SK-N-SH (cell line): ENCODE measurements at regions not wholly inside any gene's neighbourhood (a gene's known extent, or its start where the extent isn't known, plus 50 kb on each side); places are given as distances from the start of the nearest gene placed in this dataset.

ENCODE experiments used
- CTCF ChIA-PET: fragments of 300-600, 350-600 bp; formaldehyde crosslinking; extraction: SDS; loops from one replicate; lab custom pipeline; 2021; lab: Yijun Ruan, JAX
- POLR2A ChIA-PET: fragments of 350-600 bp; sonication (Branson Sonifier 250); formaldehyde crosslinking; extraction: SDS; loops from one replicate; lab custom pipeline; 2020; ENCODE audit warnings: antibody characterized with exemption, inconsistent platforms; lab: Yijun Ruan, JAX
- DNase-seq: peaks from one replicate; pipeline ENCODE4 v3.0.0; 2012
- H2AFZ ChIP-seq: fragments of 200-600 bp; sonication (generic); 2 replicates; pipeline ENCODE4 v1.8.1; 2016; ENCODE audit warnings: antibody characterized with exemption, mild to moderate bottlenecking, low read depth
- H3F3A ChIP-seq: fragments of 200-600 bp; sonication (generic); replicated peaks from 2 replicates; pipeline ENCODE3; 2016; ENCODE audit warnings: antibody characterized with exemption, mild to moderate bottlenecking; ENCODE audit not compliant: insufficient read depth
- H3K27ac ChIP-seq, 2 experiments: fragments of 200-500 bp in 1 of 2; fragments of 200-600 bp in 1 of 2; sonication (Bioruptor generic) in 1 of 2; sonication (generic), shearing (Covaris generic) in 1 of 2; 2 replicates each; pipeline versions ENCODE4 v1.5.1 to v1.6.1; 2014 to 2016; ENCODE audit warnings: low read depth in 2 of 2, inconsistent platforms in 1 of 2, low read length in 1 of 2, mild to moderate bottlenecking in 1 of 2, mixed read lengths in 1 of 2
- H3K27me3 ChIP-seq: fragments of 200-600 bp; sonication (generic), shearing (Covaris generic); 2 replicates; pipeline ENCODE4 v1.6.1; 2016; ENCODE audit warnings: mixed run types; ENCODE audit not compliant: insufficient read depth
- H3K36me3 ChIP-seq, 2 experiments: fragments of 200-500 bp in 1 of 2; fragments of 200-600 bp in 1 of 2; sonication (Bioruptor generic) in 1 of 2; sonication (generic) in 1 of 2; replicated peaks in 1 of 2; 2 replicates each; pipeline versions ENCODE3 to v1.5.1; 2014 to 2016; ENCODE audit warnings: low read length in 1 of 2, mild to moderate bottlenecking in 1 of 2; ENCODE audit not compliant: insufficient read depth in 2 of 2, control insufficient read depth in 1 of 2
- H3K4me1 ChIP-seq, 2 experiments: fragments of 200-500 bp in 1 of 2; fragments of 200-600 bp in 1 of 2; sonication (Bioruptor generic) in 1 of 2; sonication (generic), shearing (Covaris generic) in 1 of 2; 2 replicates each; pipeline versions ENCODE4 v1.5.1 to v1.6.1; 2014 to 2016; ENCODE audit warnings: low read depth in 1 of 2, low read length in 1 of 2, mixed run types in 1 of 2; ENCODE audit not compliant: insufficient read depth in 2 of 2, control insufficient read depth in 1 of 2
- H3K4me2 ChIP-seq: fragments of 200-600 bp; sonication (generic), shearing (Covaris generic); 2 replicates; pipeline ENCODE4 v1.6.1; 2017; ENCODE audit warnings: mixed run types
- H3K4me3 ChIP-seq, 2 experiments: fragments of 200-500 bp in 1 of 2; fragments of 200-600 bp in 1 of 2; sonication (Bioruptor generic) in 1 of 2; sonication (generic), shearing (Covaris generic) in 1 of 2; 2 replicates each; pipeline versions ENCODE4 v1.5.1 to v1.8.1; 2014 to 2016; ENCODE audit warnings: low read depth in 2 of 2, inconsistent platforms in 1 of 2, low read length in 1 of 2, mild to moderate bottlenecking in 1 of 2, mixed read lengths in 1 of 2, moderate library complexity in 1 of 2
- H3K79me2 ChIP-seq: fragments of 200-600 bp; sonication (generic); 2 replicates; pipeline ENCODE4 v1.8.1; 2017; ENCODE audit warnings: mild to moderate bottlenecking; ENCODE audit not compliant: insufficient read depth
- H3K9ac ChIP-seq: fragments of 200-600 bp; sonication (generic); 2 replicates; pipeline ENCODE4 v1.6.1; 2017; ENCODE audit warnings: mixed run types
- H3K9me2 ChIP-seq: fragments of 200-600 bp; sonication (generic); 2 replicates; pipeline ENCODE4 v1.6.1; 2017; ENCODE audit warnings: mixed run types
- H3K9me3 ChIP-seq: fragments of 200-600 bp; sonication (generic); 2 replicates; pipeline ENCODE4 v1.6.1; 2017; ENCODE audit warnings: mixed run types, mild to moderate bottlenecking, moderate library complexity
- H4K20me1 ChIP-seq: fragments of 200-600 bp; sonication (generic); 2 replicates; pipeline ENCODE4 v1.6.1; 2017; ENCODE audit warnings: mild to moderate bottlenecking, mixed run types; ENCODE audit not compliant: insufficient read depth
- CTCF ChIP-seq: fragments of 200-600 bp; sonication (generic); IDR thresholded peaks from 2 replicates; pipeline ENCODE4 v1.6.1; 2017; ENCODE audit warnings: antibody characterized with exemption, mild to moderate bottlenecking, moderate library complexity
- EP300 ChIP-seq, 2 experiments: IDR thresholded peaks; 2 replicates each; pipeline versions ENCODE4 v1.4.0 to v1.6.1; 2012; ENCODE audit warnings: borderline replicate concordance in 1 of 2, low read depth in 1 of 2, low read length in 1 of 2
- FOXJ3 ChIP-seq: sonication (generic); formaldehyde crosslinking; IDR thresholded peaks from 2 replicates; pipeline ENCODE4 v1.5.1; 2020; ENCODE audit warnings: mild to moderate bottlenecking, missing genetic modification reagents
- GATA2 ChIP-seq: sonication (generic); formaldehyde crosslinking; IDR thresholded peaks from 2 replicates; pipeline ENCODE4 v1.5.0; 2020; ENCODE audit warnings: mild to moderate bottlenecking, missing genetic modification reagents
- MEF2A ChIP-seq: IDR thresholded peaks from 2 replicates; pipeline ENCODE4 v1.4.0; 2012; ENCODE audit warnings: low read depth, borderline replicate concordance
- MXI1 ChIP-seq: IDR thresholded peaks from 2 replicates; pipeline ENCODE4 v1.6.1; 2012; ENCODE audit warnings: mild to moderate bottlenecking, low read depth, low read length, improper control_type of control experiment
- NFIC ChIP-seq: IDR thresholded peaks from 2 replicates; pipeline ENCODE4 v1.4.0; 2012; ENCODE audit warnings: borderline replicate concordance
- POLR2AphosphoS5 ChIP-seq: IDR thresholded peaks from 2 replicates; pipeline ENCODE4 v1.6.1; 2012; ENCODE audit warnings: low read depth, low read length
- RAD21 ChIP-seq: IDR thresholded peaks from 2 replicates; pipeline ENCODE4 v1.6.1; 2012; ENCODE audit warnings: mild to moderate bottlenecking, low read length
- RCOR1 ChIP-seq: fragments of 150-350 bp; IDR thresholded peaks from 2 replicates; pipeline ENCODE4 v1.6.1; 2017; ENCODE audit warnings: antibody characterized with exemption, low read length
- RXRA ChIP-seq: IDR thresholded peaks from 2 replicates; pipeline ENCODE4 v1.4.0; 2012; ENCODE audit warnings: low read depth, mild to moderate bottlenecking, borderline replicate concordance
- SIN3A ChIP-seq: IDR thresholded peaks from 2 replicates; pipeline ENCODE4 v1.6.1; 2012; ENCODE audit warnings: low read depth, mild to moderate bottlenecking, low read length, moderate library complexity, borderline replicate concordance
- TAF1 ChIP-seq: IDR thresholded peaks from 2 replicates; pipeline ENCODE4 v1.6.1; 2012; ENCODE audit warnings: low read depth, mild to moderate bottlenecking, low read length, moderate library complexity, borderline replicate concordance
- TCF12 ChIP-seq: IDR thresholded peaks from 2 replicates; pipeline ENCODE4 v1.4.0; 2012
- USF1 ChIP-seq: IDR thresholded peaks from 2 replicates; pipeline ENCODE4 v1.4.0; 2012; ENCODE audit warnings: low read depth, borderline replicate concordance
- YY1 ChIP-seq: IDR thresholded peaks from 2 replicates; pipeline ENCODE4 v1.4.0; 2012; ENCODE audit warnings: low read depth, mild to moderate bottlenecking
- ZBTB33 ChIP-seq: IDR thresholded peaks from 2 replicates; pipeline ENCODE4 v1.4.0; 2012; ENCODE audit warnings: low read depth, borderline replicate concordance
- WGBS: methylation state at CpG from one replicate; pipeline ENCODE4 v1.1.6; 2017; ENCODE audit warnings: low lambda C conversion rate; 5-methylcytosine and 5-hydroxymethylcytosine counted together

- peaks cover 37% of the 10 kb centered on the region for H3F3A ChIP-seq
- peak; percentile 86 for TF ChIP-seq NFIC
- peak; percentile 75 for TF ChIP-seq TCF12
- no peak for TF ChIP-seq TAF1
- peak; percentile 42; the same call in 1 of the 2 replicates for TF ChIP-seq MXI1
- TF ChIP-seq GATA2 (CRISPR knock-in tag) = peak; percentile 57
- TF ChIP-seq MEF2A = no peak
- TF ChIP-seq FOXJ3 = peak; percentile 83
- TF ChIP-seq POLR2AphosphoS5 = peak; percentile 12; the same call in 1 of the 2 replicates
- no peak for TF ChIP-seq RXRA
- peak; percentile 75 for TF ChIP-seq RCOR1
- TF ChIP-seq EP300 (IDR thresholded peaks at IDR 0.05; ENCODE audit: borderline replicate concordance in 1 of 2, low read depth in 1 of 2, low read length in 1 of 2) = peak; percentile 56 to 85; a peak in 3 of 4 replicates
- TF ChIP-seq SIN3A = peak; percentile 22; the same call in 1 of the 2 replicates
- TF ChIP-seq RAD21 = peak; percentile 20; the same call in 1 of the 2 replicates
- ChIA-PET CTCF (interaction anchor here (0.6 to 1.4 kb wide), 7 partner anchors 11 to 270 kb away, joined by 3 to 4 read pairs (median 3); no protein-coding TSS in a partner anchor), POLR2A (interaction anchor here (1.2 to 1.4 kb wide), 2 partner anchors 31 to 77 kb away, joined by 4 to 5 read pairs; no protein-coding TSS in a partner anchor)
- peaks cover 100% of the 10 kb centered on the region for H3K79me2 ChIP-seq
- peak overlapping the region; percentile 83 for H3K4me2 ChIP-seq
- peaks cover 0 to 3% of the 10 kb centered on the region in 2 experiments for H3K36me3 ChIP-seq
- H3K27ac ChIP-seq = peak overlapping the region; percentile 89 to 95
- peak overlapping the region in 1 of 2 experiments; percentile 29; a peak in 2 of 4 replicates for H3K4me3 ChIP-seq
- 32% methylated on average over 25 of the region's 30 CpGs for whole genome bisulfite sequencing
- no peaks in the 10 kb centered on the region for H3K27me3 ChIP-seq
- peak; percentile 89 for DNase-seq
- peak overlapping the region; percentile 51; the same call in 1 of the 2 replicates for H3K9ac ChIP-seq
- 0 out of 2 replicates have a peak overlapping the region, but pooled peaks have one; percentile 38 for H2AFZ ChIP-seq
- no peaks in the 10 kb centered on the region for H3K9me2 ChIP-seq
- peaks cover 100% of the 10 kb centered on the region for H4K20me1 ChIP-seq
- H3K9me3 ChIP-seq = no peaks in the 10 kb centered on the region
- peaks cover 59 to 84% of the 10 kb centered on the region in 2 experiments for H3K4me1 ChIP-seq
Observed at GRCh38 chr12:124506145-124506831, 61.1 kb downstream of the NCOR2 start.

GRCh38 chr12:124505001-124505818 is 62.2 kb downstream of the NCOR2 start:
- peak overlapping the region; percentile 89 to 95 for H3K27ac ChIP-seq
- peaks cover 0 to 3% of the 10 kb centered on the region in 2 experiments for H3K36me3 ChIP-seq
- peaks cover 63 to 84% of the 10 kb centered on the region in 2 experiments for H3K4me1 ChIP-seq
- H2AFZ ChIP-seq = no peak overlapping the region
- no peak for DNase-seq
- peaks cover 100% of the 10 kb centered on the region for H3K79me2 ChIP-seq
- no peak overlapping the region for H3K9ac ChIP-seq
- no peak overlapping the region for H3K4me3 ChIP-seq
- no peaks in the 10 kb centered on the region for H3K27me3 ChIP-seq
- H4K20me1 ChIP-seq = peaks cover 100% of the 10 kb centered on the region
- no peak overlapping the region for H3K4me2 ChIP-seq
- H3K9me3 ChIP-seq = no peaks in the 10 kb centered on the region
- H3F3A ChIP-seq = peaks cover 28% of the 10 kb centered on the region
- ChIA-PET POLR2A (interaction anchor here (0.6 kb wide), 1 partner anchor 113 kb away, joined by 3 read pairs; no protein-coding TSS in a partner anchor), CTCF (interaction anchor here (0.7 to 1.6 kb wide), 7 partner anchors 24 to 468 kb away, joined by 3 to 5 read pairs (median 3); no protein-coding TSS in a partner anchor)
- WGBS = 92% methylated on average over 14 of the region's 22 CpGs
- TF ChIP-seq EP300 (IDR thresholded peaks at IDR 0.05; ENCODE audit: borderline replicate concordance in 1 of 2, low read depth in 1 of 2, low read length in 1 of 2) = no peak
- TF ChIP-seq YY1 = no peak
- no peak for TF ChIP-seq USF1
- no peak for TF ChIP-seq RAD21
- TF ChIP-seq ZBTB33 = no peak
- no peak for TF ChIP-seq NFIC
- TF ChIP-seq TAF1 = no peak
- no peak for TF ChIP-seq CTCF
- TF ChIP-seq RCOR1 = no peak
- no peaks in the 10 kb centered on the region for H3K9me2 ChIP-seq
